Epithelial cell of esophagus (primary cell): ENCODE measurements at regions not wholly inside any gene's neighbourhood (a gene's known extent, or its start where the extent isn't known, plus 50 kb on each side); places are given as distances from the start of the nearest gene placed in this dataset.

Experiments used
- DNase-seq: peaks from one replicate; pipeline ENCODE4 v3.0.0; 2010; ENCODE audit warnings: low read depth
- H3K4me3 ChIP-seq: 2 replicates; pipeline ENCODE4 v1.5.1; 2011; ENCODE audit warnings: mild to moderate bottlenecking, low read length, control low read depth
- CTCF ChIP-seq: IDR thresholded peaks from 2 replicates; pipeline ENCODE4 v1.5.1; 2011; ENCODE audit warnings: low read depth, mild to moderate bottlenecking, low read length, control low read depth, inconsistent platforms; ENCODE audit not compliant: insufficient read depth; ENCODE audit errors: missing control alignments

- DNase-seq = no peak
- TF ChIP-seq CTCF = no peak
- H3K4me3 ChIP-seq = no peak overlapping the region
These were observed 707.4 kb upstream of the COX7C start for GRCh38 chr5:85910335-85910734.

GRCh38 chr5:85920984-85921383 lies 696.8 kb upstream of the COX7C start:
- no peak overlapping the region for H3K4me3 ChIP-seq

GRCh38 chr5:85921590-85921989 lies 696.2 kb upstream of the COX7C start:
- no peak for DNase-seq
- TF ChIP-seq CTCF = no peak
- H3K4me3 ChIP-seq = no peak overlapping the region

More at GRCh38 chr5:85920984-85921383, 696.8 kb upstream of the COX7C start:
- TF ChIP-seq CTCF = no peak
- no peak for DNase-seq

GRCh38 chr5:85927632-85928031 lies 690.1 kb upstream of the COX7C start:
- H3K4me3 ChIP-seq = no peak overlapping the region
- no peak for TF ChIP-seq CTCF
- DNase-seq = no peak

GRCh38 chr5:85929713-85930112 lies 688.0 kb upstream of the COX7C start:
- no peak overlapping the region for H3K4me3 ChIP-seq
- no peak for DNase-seq
- no peak for TF ChIP-seq CTCF

- no peak overlapping the region for H3K4me3 ChIP-seq
- DNase-seq = no peak
- TF ChIP-seq CTCF = no peak
These were observed 686.5 kb upstream of the COX7C start for GRCh38 chr5:85931220-85931619.

- no peak overlapping the region for H3K4me3 ChIP-seq
- DNase-seq = no peak
- TF ChIP-seq CTCF = no peak
These were observed 679.5 kb upstream of the COX7C start for GRCh38 chr5:85938201-85938600.
